Amniotic epithelial cell (primary cell): ENCODE measurements at regions not wholly inside any gene's neighbourhood (a gene's known extent, or its start where the extent isn't known, plus 50 kb on each side); places are given as distances from the start of the nearest gene placed in this dataset.

Experiments used
- DNase-seq: peaks from one replicate; pipeline ENCODE4 v3.0.0-alpha.2; 2010; ENCODE audit warnings: low read depth

DNA sequence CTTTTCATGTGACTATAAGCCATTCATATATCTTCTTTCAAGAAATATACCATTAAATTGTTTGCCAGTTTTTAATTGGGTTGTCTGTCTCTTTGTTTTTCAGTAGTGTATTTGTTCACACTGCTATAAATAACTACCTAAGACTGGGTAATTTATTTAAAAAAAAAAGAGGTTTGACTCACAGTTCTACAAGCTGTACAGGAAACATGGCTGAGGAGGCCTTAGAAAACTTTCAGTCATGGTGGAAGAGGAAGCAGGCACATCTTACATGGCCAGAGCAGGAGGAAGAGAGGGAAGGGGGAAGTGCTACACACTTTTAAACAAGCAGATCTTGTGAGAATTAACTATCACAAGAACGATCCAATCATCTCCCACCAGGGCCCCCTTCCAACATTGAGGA, 255.3 kb downstream of the EPM2A start:
- DNase-seq: no peak

DNA sequence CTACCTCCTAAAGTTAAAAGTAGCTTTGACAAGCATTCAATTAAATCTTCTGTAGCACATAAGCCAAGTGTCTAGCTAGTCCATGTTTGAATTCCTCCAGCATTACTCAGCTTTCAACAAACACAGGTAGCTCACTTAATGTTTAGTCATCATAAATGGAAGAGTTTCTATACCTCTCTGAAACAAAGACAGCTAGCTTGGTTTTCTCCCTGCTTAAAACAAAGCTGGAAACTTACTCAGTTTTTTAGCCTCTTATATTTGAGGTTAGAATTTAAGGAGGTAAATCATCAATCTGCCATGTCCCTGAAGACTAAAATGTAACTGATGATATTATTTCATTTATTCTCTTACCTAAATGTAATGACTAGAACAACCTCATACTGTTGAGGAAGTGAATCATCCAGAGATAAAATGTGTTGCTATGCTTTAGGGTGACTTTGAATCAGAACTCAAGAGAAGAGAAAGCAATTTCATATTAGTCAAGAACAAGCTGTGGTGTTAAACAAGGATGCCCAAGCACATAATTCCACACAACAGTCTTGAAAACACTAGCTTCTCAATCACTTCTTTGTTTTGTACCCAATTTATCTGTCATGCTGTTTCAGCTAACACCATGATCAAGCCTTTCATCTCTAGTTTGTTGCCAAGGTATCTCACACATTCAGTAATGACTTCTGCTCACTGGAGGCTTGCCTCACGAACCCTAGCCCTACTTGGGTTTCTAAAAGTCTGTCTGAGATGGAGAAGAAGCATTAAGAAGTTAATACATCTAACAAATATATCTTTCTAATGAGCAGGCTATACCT, 251.9 kb downstream of the EPM2A start:
- DNase-seq: peak; percentile 46

DNA sequence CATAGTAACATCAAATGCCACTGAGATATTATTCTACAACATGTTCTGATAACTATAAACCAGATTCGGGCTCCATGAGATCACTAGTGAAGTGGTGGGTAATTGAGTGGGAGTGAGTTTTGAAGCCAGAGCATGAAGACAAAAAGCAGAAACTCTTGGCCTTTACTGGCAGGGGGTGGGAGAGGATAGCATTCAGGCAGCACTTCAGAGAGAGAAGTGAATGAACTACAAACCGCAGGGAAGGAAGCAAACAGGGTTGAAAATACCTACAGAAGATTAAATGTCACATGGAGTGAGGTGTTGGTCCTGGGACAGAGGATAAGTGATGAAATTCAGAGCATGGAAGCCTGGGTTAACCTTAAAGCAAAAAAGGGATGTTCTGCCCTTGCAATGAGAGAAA, 250.0 kb downstream of the EPM2A start:
- DNase-seq: no peak

DNA sequence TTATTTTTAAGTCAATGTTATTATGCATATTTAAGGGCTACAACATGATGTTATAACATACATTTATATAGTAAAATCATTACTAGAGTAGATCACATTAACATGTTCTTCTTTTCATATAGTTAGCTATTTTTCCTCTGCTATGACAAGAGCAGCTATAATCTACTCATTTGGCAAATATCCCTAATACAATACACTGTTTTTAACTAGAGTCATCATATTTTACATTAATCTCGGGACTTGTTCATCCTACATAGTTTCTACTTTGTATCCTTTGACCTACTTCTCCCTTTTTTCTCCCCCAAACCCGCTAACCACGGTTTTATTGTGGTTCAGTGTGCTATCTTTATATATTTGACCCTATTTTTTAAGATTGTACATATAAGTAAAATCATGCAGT, 249.0 kb downstream of the EPM2A start:
- no peak for DNase-seq

DNA sequence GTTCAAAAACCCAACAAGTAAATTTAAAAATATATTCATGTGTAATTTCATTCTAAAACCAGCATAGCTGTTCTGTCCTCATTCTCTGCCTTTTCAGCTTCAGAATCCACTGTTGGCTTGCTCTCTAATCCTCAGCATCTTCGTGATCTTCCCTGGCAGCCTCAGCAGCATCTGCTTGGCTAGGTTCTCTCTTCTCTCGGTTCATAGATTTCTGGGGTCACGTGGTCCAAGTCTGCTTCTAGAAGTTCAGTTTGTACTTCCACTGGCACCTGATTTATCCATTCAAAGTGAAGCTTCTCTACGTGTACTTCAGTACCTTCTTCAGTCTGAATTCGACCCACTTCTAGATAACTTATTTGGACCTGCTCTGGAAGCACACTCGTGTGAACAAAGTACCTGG, 245.7 kb downstream of the EPM2A start:
- no peak for DNase-seq

DNA sequence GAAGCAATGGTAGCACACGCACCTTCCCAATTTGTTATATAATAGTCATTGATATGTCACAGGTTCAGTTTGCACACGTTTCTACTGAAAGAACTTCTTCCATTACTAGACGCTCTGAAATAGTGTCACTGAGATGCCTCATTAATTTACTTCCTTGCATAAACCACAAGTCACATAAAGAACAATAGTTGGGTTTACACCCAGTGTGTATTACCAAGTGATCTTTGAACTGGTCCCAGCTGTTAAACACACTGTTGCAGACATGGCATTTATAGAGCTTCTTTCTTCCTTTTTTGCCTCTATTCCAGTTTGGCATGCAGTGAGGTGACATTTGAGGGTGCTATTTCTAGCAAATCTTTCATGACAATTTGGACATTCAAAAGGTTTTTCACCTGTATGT, 245.3 kb downstream of the EPM2A start:
- DNase-seq: no peak

DNA sequence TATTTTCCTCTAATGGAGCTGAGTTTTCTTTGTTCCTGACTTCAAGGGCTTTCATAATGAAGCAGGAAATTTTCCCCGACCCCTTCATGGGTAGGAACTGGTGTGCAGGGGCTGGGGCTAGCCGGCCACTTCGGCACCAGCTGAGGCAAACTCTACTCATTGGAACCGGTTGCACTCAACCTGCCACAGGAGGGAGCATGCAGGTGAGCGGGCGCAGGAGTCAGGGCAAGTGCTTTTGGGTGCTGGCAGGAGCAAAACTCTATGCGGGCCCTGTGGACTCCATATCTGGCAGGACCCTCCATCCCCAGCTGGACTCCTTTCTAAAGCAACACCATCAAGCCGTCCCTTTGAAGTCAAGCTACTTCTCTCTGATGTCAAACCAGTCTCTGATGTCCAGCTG, 244.2 kb downstream of the EPM2A start:
- no peak for DNase-seq

DNA sequence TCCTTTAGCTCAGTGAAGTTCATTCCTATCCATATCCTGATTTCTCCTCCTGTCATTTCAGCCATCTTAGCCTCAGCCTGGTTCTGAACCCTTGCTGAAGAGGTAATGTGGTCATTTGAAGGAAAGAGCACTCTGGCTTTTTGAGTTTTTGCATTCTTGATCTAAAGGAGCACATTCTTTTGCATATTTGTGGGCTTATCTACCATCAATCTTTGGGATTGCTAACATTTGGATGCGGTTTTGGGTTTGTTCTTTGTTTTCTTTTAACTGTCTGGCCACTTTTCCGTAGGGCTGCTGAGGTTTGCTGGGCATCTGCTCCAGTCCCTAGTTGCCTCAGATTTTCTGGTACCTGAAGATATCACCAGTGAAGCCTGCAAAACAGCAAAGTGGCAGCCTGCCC, 238.3 kb downstream of the EPM2A start:
- DNase-seq: peak; percentile 35

DNA sequence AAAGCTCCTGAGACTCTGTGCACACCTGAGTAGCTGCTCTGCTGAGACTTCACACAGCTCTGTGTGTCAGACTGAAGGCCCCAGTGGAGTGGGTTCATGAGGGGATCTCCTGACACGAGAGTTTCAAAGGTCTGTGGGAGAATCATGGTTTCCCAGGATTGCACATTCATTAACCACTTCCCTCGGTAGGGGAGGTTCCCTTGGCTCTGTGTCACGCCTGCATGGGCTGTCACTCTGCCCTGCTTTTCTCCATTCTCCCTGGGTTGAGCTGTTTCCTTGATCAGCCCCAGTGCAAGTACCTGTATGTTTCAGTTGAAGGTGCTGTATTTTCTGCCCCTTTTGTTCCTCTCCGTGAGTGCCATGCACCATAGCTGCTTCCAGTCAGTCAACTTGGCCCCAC, 236.9 kb downstream of the EPM2A start:
- no peak for DNase-seq

DNA sequence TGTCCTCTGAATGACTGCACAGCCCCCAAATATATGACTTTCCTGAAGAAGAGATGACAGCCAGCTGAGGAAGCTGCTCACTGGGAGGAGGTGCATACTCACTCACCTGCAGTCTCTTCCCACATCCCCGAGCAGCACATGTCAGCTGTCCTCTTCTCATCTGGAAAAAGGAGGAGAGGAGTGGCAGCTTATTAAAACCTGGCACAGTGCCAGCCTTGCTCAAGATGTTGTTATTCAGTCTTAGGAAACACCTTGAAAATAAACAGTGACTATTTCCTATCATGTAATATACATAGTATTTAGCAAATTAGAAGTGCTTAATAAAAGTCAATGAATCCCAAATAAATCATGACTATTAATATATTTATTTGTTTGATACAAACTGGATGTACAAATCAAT, 232.9 kb downstream of the EPM2A start:
- peak; percentile 26 for DNase-seq

DNA sequence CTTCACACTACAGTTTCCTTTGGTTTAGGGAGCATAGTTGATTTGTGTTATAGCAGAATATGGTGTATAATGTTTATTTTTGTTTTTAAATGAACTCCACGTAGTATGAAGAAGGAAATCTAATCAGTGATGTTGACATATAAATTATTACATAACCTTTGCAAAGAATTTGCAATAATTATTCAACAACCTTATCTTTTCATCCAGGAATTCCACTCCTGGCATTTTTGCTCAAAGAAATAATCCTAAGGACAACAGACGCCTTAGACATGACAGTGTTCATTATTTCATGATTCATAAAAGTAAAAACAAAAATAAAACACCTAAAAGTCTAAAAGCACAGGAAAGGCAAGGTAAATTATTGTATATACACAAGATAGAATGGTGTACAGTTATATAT, 229.2 kb downstream of the EPM2A start:
- peak; percentile 31 for DNase-seq

DNA sequence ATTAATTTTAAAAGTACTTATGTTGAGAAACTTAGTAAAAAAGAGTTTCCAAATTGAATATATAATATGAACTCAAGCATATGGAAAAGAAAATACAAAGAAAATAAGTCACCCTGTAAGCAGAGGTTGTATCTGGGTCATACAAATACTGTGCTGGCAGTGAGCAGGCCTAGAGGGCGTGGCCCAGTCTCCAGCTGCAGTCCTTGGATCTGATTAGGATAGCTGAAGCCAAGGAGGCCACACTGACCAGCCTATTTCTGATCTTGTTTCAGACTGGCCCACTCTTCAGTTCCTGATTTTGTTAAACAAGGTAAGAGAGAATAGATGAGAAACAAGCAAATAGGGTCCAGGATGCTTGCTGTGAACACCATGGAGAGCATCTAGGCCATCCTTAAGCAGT, 228.8 kb downstream of the EPM2A start:
- DNase-seq: no peak

DNA sequence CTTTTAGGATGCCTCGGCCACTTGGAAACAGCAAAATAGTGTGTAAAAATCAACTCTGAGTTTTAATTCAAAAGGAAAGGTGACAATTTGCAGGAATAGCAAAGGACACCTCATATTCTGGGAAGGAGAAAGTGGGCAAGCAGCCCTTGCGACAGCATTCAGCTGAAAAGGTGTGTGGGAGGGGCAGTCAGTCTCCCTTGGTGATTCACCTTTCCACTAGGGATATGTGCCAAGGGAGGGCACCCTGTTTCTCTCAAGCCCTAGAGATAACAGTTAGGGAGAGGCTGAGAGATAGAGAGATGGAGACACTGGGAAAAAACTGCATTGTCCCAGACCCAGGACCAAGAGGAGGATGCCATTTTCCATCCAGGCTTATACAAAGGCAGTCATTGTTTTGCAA, 228.1 kb downstream of the EPM2A start:
- peak; percentile 25 for DNase-seq

DNA sequence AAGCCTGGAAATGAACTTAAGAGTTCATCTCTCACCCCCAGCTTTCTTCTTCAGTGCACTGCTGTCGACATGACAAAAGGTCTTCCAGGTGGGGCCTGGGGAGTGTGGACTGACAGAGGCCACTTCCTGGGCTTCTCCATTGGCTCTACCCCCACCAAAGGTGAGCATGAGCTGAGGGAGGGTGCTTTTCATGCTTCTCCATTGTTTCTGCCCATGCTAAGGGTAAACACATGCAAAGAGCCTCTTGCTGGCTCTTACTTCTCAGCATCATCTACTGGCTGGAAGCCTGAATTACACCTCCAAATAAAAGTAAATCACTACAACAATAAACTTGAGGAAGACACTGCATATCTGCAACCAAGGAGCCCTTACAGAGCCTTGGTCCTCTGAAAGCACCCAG, 227.2 kb downstream of the EPM2A start:
- DNase-seq: no peak

DNA sequence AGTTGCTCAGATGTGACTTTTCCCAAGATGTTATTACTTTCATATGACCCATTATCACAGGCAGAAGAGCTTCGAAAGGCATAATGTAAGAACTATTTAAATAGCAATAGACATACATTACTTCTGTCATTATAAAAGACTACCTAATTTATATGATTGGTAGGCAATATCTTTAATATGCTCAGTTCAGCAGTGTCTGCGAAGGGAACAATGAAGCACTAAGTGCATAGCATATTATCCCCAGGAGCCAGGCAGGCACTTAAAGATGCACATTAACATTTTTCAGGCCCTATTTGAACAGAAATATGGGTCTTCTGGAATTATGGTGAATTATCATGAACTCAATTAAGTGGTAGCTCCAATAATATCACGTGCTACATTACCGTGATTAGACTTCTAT, 217.8 kb downstream of the EPM2A start:
- DNase-seq: no peak

DNA sequence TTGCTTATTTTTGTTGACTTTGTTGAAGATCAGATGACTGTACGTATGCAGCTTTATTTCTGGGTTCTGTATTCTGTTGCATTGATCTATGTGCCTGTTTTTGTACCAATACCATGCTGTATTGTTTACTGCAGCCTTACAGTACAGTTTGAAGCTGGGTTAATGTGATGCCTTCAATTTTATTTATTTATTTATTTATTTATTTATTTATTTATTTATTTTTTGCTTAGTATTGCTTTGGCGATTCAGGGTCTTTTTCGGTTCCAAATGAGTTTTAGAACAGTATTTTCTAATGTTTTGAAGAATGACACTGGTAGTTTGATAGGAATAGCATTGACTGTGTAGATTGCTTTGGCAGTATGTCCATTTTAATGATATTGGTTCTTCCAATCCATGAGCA, 210.3 kb downstream of the EPM2A start:
- no peak for DNase-seq

DNA sequence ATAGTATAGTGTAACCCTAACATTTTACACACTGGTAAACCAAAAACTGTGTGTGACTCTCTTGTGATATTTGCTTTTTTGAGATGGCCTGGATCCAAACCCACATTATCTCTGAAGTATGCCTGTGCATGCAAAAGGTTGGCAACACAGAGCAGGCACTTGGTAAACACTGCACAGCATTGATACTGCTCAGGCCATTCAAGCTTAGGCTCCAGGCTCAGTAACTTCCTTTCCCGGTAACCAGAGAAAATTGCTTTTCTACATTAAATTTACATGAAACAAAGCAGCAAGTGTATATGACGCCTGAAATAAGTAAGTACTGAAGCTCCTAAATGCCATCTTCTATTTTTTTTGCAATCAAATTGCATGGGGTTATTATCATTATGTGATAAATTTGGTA, 205.7 kb downstream of the EPM2A start:
- no peak for DNase-seq

DNA sequence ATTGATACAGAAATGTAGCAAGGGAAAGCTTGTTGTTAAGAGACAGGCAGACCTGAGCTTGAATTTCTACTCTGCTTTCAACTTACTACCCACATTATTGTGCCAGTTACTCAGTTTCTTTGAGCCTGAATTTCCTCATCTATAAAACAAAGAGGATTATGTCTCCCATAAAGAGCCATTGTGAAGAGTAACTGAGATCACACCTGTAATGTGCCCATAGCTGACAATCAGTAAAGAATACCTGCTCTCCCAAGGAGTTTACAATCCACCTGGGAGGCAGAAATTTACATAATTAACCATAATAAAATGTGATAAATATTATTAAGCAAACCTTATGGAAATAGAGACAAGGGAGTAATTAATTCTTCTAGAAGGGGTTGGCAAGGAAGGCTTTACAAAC, 204.9 kb downstream of the EPM2A start:
- DNase-seq: no peak

DNA sequence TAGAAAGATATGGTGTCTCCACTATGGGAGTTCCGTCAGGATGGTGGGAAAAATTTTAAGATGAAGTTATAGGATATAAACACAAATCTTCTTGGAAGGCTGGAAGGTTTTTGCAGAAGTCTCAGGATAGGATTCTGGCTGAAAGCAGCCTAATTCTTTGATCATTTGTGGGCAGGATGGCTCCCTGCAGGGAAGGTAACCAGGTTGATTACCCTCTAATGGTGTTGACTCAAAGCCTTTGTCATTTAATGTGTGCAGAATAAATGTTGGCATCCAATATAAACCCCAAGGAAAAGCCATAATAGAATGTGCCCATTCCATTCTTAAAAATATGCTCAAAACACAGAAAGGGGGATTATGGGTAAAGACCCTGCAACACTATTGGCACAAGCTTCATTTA, 204.3 kb downstream of the EPM2A start:
- DNase-seq: no peak

DNA sequence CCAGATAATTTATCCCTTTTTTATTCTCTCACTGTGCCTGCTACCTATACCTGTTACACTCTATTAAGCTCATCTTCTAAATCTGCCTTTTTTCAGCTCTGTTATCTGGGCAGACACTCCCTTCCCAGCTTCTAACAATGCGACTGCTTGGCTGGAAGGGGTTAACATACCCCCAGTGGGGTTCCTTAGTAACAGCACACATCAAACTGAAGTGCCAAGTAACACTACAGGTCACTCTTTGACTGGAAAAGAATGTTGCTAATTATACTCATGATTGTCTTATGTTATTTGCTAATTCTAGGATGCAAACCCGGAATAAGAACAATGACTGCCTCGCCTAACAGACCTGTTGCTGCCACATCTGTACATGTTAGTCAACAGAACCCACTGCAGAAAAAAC, 203.5 kb downstream of the EPM2A start:
- DNase-seq: no peak

DNA sequence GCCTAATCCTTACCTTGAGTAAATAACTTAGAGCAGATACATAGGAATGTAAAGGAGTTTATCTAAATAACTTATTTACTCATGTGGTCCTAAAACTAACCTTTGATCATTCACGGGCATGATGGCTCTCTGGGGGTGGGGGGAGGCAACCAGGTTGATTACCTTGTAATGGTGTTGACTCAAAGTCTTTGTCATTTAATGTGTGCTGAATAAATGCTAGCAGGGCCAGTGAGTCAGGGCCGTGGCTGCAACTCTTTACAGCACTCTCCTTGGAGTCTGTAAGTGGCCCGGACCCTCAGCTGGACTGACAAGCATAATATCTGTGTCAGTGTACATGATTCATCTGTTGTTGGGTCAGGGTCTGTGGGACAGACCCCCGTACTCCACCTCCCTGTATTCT, 203.0 kb downstream of the EPM2A start:
- DNase-seq: no peak

DNA sequence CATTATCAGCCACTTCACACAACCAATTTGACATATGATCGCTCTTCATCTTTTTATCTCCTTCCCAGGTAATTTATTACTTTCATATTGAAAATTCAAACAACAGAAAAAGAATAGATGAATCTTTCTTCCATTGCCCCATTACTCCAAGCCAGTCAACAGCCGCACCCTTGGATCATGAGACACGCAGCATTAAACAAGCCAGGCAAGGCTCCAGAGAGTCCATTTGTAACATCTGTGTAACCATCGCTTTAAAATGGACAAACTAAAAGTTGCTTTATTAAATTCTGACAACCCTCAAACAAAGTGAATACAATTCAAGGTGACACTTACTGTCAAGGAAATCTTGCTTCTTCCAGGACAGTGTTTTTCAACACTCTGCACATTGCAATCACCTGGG, 200.3 kb downstream of the EPM2A start:
- DNase-seq: no peak

DNA sequence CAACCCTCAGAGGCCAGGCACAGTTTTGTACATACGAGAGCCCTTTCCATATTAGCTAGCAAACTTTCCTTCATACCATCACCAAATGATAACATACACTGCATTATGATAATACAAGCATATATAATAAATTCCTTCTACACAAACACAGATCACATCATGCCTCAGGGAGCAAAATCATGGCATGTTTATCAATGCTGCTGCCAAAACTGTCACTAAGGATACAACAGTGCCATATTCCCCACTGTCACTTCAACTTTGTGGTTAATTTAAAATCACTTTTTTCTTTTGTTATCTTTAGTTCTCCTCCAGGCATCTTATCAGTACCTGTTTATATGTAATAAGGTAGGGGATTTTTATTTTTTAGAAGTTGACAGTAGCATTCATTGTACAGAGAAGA, 196.3 kb downstream of the EPM2A start:
- no peak for DNase-seq

DNA sequence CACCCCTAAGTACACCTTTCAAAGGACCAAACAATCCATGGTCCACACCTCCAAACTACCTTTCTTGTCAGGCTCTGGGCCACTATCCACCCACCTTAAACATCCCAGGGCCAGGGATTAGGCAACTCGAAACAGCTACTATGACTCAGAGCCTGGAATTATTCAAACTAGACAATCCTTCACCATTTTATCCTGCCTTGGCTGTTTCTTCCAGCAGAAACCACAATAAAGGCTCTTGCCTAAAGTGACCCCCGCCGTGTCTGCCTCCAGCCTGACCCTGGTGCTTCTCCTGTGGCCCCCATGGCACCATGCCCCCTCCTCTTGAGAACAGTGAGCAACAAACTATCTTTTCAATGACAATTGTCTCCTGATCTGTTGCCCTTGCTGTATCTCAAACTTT, 195.5 kb downstream of the EPM2A start:
- DNase-seq: peak; percentile 66

DNA sequence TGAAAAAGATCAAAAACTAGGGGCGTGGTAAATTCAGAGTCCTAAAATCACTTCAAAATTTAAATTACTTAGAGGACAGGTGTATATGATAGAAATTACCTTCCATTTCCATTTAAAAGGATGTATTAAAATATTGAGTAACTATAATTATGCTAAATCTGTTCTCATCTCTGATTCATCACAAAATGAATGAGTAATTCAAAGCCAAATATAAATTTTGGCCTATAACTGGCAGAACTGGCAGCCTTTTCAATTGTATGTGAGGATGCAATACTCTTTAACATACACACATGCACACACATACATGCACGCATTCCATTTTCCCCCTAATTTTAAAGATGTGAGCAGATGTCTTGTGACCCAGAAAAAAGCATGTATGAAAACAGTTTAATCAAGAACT, 194.6 kb downstream of the EPM2A start:
- DNase-seq: no peak
